ENCODE measurements at regions not wholly inside any gene's neighbourhood (a gene's known extent, or its start where the extent isn't known, plus 50 kb on each side); places are given as distances from the start of the nearest gene placed in this dataset.

DNA sequence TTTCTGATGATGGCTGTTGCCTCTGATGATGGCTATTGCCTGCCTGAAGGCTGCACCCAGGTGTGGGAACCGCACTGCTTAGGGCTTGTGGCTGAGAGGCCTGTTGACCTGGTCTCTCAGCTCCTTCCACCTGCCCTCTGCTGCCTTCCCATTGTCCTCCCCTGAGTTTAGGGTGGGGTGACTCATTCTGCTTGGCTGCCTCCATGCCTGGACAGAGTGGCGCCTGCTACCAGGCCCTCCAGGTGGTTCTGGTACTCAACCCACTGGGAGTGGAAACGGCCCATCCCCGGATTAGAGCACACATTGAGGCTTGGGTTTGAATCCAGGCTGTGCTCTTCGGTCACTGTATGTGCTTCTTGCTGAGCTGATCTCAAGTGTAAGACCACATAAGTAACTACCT is 120.6 kb downstream of the SEM1 start:
- TF ChIP-seq, protein P1, sequence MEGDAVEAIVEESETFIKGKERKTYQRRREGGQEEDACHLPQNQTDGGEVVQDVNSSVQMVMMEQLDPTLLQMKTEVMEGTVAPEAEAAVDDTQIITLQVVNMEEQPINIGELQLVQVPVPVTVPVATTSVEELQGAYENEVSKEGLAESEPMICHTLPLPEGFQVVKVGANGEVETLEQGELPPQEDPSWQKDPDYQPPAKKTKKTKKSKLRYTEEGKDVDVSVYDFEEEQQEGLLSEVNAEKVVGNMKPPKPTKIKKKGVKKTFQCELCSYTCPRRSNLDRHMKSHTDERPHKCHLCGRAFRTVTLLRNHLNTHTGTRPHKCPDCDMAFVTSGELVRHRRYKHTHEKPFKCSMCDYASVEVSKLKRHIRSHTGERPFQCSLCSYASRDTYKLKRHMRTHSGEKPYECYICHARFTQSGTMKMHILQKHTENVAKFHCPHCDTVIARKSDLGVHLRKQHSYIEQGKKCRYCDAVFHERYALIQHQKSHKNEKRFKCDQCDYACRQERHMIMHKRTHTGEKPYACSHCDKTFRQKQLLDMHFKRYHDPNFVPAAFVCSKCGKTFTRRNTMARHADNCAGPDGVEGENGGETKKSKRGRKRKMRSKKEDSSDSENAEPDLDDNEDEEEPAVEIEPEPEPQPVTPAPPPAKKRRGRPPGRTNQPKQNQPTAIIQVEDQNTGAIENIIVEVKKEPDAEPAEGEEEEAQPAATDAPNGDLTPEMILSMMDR (IDR thresholded peaks at IDR 0.05) = no peak
- TF ChIP-seq EZH2phosphoT487 (IDR thresholded peaks at IDR 0.05) = no peak

All from neural progenitor cell (in vitro differentiated cells).